HG02623 (cell line): ENCODE measurements at regions not wholly inside any gene's neighbourhood (a gene's known extent, or its start where the extent isn't known, plus 50 kb on each side); places are given as distances from the start of the nearest gene placed in this dataset.

Experiments used
- ATAC-seq: cut with Tn5 transposase; IDR thresholded peaks from one replicate; pipeline ENCODE4 v1.9.1; 2021; ENCODE audit warnings: moderate library complexity; ENCODE audit not compliant: unreplicated experiment

GRCh38 chr11:42545954-42546353 is 765.8 kb upstream of the API5 start:
- ATAC-seq = no peak

GRCh38 chr11:42552786-42553185 is 759.0 kb upstream of the API5 start:
- no peak for ATAC-seq

DNA sequence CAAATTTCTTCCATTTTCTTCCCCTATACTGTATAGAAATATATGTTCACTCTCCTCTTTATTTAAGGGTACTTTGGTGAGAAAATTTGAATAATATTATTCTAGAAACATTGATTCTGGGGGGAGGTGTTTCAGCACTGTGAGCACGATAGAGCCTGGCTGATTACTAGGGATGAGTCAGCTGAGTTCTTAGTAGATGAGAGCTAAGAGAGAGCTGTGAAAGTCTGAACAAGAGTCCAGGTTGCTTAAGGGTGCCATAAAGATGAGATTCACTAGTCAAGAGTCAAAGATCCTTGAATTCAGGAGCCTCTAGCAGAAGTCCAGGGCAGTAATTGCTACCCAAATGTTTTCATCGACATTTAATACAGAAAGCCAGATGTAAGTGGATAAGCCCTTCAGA is 756.6 kb upstream of the API5 start:
- ATAC-seq = no peak

DNA sequence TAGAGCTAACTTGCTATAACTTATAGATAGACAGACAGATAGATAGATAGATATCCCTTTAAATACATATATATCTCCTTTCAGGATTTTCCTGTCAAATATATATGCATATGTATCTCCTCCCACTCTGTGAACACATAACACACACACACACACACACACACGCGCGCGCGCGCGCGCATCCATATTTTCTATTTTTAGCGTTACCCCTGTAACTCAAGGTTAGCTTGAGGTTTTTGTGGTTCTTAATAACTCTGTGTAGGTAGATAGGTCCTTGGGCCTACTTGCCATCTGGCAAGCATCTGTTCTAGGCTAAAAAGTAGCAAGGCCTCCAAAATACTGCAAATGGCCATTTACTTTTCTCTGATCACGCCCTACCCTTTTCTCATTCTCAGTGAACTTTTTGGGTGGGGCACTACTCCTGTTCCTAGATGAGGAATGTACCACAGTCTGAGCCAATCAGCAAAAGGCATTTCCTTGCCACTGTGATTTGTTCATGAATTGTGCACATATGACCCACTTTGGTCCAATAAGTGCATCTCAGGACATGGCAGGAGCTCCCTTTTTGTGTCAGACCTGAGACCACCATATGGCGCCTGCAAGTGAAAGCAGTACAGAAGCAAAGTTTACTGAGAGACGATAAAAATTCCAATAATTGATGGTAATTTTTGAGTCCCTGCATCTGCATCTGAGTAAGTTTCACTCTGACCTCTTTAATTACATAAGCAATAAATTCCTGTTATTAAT is 740.5 kb upstream of the API5 start:
- no peak for ATAC-seq

DNA sequence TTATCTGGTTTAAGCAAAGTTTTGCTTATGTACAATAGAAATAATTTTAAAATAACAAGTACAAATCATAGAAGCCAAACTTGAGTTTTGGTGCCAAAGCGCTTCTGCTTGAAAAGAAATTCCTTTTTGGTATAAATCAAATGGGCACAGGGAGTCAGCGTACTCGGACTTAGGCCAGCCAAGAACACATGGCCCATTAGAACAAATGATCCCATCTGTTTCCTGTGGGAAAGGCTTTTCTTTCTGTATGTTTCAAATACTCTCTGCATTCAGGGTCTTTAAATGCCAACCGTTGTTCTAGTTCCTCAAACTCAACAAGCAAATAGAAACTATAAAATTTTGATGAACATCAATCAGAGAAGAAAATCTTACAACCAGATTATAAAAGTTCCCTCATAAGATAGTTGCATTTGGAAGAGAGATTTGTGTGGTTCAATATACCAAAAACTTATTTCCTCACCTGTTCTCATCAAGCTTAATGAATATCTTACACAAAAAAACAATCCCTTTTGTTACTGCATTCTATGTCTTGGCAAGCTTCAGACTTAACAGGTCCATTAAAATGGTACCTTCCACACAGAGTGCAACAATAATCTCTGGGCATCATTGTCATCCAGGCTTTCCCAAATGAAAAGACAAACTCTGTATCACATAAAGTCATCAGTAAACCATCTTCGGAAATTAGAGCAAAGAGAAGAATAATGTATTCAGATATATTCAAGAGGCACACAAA is 739.8 kb upstream of the API5 start:
- no peak for ATAC-seq

GRCh38 chr11:42576318-42576717 is 735.5 kb upstream of the API5 start:
- ATAC-seq = no peak

DNA sequence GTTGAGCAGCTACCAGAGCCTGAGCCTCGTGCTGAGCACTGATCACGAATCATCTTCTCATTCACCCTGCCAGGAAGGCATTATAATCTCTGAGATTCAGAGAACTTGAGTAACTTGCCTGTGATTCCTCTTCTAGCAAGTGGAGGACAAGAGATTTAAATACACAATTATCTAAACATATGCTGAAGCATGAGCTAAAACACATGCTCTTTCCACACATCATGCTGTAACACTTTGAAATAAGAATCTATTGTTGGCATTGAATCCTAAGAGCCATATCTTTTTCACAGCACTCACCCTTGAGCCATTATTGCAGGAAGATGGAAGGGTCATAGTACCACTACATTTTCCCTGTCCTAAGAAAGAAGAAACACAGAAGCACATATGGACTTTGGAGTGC is 722.5 kb upstream of the API5 start:
- ATAC-seq = no peak

- ATAC-seq = no peak
Measured at GRCh38 chr11:42591841-42592240, 720.0 kb upstream of the API5 start.

GRCh38 chr11:42593441-42593840 is 718.4 kb upstream of the API5 start:
- no peak for ATAC-seq

DNA sequence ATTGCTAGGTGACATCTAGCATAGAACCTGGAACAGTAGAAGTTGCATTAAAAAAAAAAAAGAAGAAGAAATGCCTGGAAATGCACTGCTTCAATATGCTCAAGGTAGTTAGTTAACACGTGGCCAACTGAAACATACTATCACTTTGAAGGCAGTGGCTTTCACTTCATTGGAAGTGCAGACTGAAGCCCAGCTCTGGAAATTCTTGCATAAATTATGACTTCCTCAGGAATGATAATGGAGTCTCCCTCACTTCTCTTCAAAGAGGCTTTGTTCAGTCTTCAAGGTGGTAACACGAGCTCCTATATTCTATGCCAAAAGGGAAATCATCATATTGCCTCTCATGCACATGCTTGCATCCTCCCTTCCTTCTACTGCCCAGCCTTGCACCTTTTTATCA is 715.9 kb upstream of the API5 start:
- no peak for ATAC-seq

DNA sequence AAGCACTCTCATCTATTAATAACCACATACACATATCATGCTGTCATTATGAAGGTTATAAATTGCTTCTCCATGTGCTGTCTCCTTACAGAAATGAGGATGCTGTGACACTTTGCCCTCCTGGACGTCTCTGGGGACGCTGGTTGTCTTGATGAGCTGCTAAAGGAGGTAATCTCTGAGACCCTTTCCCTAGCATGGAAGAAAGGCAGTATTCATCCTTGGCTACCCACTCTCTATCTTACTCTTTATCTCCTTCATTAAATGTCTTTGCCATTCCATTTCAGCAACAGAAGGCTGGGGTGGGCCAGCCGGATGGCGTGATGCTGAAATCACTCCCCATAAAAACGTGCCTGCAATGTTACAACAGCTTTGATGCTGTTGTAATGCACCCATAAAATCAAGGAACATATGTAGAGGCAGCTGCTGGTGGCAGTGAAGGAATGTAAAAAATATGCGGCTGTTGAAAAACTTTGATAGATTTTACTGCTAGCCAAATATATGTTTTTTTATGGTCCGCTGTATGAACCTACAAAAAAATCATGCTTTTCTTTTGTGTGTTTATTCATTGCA is 715.1 kb upstream of the API5 start:
- no peak for ATAC-seq

DNA sequence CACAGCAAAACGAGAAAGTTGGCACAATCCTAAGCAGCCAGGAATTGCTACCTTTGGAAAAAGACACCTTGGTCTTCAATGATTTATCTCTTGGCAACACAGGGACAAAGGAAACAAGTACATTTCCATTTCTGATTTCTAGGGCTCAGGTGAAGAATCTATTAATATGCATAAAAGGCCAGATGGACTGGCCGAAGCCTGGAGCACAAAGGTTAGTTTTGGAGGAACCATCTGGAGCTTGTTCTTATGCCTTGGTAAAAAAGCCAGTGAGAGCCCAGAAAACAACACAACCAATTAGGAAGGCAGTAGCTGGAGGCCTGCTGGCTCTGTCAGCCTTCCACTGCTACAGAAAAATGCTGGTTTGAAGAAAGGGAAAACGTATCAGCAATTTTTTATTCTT is 713.5 kb upstream of the API5 start:
- ATAC-seq = no peak

- ATAC-seq = no peak
Measured at GRCh38 chr11:42620796-42621195, 691.0 kb upstream of the API5 start.

- no peak for ATAC-seq
Measured at GRCh38 chr11:42625757-42626665, 685.8 kb upstream of the API5 start.

DNA sequence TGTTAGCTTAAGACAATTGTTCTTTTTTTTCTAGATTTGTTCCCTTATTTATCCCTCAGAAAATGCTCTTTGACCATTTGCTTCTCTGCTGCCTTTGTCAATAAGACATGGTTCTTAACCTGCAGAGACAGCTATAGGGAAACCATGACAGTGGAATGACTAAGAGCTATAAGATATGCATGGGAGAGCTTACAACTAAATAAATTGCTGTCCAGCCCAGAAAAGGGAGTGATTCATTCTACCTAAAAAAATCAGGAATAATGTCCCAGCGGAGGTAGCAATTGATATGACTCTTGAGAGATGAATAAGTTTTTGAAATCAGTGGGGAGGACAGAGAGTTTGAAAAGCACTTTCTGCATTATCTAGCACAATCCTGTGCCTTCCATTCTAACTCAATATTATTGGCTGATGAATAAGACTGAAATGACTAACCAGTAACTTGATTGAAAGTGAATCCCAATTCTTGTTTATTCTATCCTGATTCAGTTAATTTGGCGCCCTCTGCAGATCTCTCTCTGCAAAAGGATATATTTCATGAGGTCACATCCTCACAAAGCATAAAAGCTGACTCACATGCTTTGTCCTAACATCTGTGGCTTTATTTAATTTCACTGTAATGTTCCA is 680.5 kb upstream of the API5 start:
- no peak for ATAC-seq

- ATAC-seq = no peak
Measured at GRCh38 chr11:42646959-42647358, 664.8 kb upstream of the API5 start.

DNA sequence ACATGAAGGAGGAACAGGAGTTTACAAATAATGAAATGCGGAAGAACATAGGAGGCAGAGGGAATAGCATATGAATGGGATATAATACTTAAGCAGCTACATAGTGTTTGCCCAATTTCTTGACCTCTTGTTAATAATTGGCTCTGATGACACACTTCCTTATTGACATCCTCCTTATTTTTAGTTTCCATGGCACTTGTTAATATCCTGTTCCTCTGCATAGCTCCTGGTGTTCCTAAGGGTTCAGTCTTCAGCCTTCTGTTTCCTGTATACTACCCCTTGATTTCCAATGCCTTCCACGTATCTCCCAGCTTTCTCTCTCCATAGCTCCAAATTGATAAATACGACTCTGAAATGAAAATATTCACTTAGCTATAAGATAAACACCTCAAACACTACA is 663.8 kb upstream of the API5 start:
- no peak for ATAC-seq

DNA sequence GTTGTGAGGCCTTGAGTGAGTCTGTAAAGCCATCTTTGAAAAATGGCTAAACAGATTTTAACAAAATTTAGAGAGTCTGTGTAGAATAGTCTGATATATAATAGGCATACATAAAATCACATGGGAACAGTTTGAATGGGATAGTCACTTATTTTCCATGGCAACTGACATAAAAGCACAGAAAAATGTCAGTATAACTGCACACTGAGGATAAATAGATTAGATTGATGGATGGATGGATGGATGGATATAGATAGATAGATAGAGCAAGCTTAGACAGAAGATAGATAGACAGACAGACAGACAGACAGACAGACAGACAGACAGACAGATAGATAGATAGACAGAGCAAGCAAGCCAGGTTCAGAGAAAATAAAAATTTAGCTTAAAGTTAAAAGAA is 660.2 kb upstream of the API5 start:
- no peak for ATAC-seq

DNA sequence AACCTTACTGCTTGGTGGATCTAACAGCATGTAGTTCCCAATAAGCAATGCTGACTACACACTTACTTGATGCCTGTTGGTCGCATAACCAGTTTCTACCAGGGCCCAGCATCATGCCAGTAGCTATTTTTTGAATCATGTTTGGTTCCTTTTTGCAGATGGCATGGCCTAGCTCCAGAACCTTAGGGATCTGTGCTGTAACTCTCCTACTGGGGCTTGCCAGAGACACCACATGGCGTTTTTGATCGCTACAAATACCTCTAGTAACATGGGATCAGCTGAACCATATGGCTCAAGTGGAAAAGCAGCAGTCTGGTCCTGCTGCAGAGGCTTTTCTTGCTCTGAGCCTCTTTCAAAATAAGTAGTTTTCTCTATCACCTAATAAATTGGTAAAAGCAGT is 654.6 kb upstream of the API5 start:
- ATAC-seq = no peak

GRCh38 chr11:42661942-42662341 is 649.9 kb upstream of the API5 start:
- ATAC-seq = no peak
